HCT116 (cell line): ENCODE measurements at regions not wholly inside any gene's neighbourhood (a gene's known extent, or its start where the extent isn't known, plus 50 kb on each side); places are given as distances from the start of the nearest gene placed in this dataset.

Source experiments
- ATAC-seq: fragments of 200-7000 bp; cut with Tn5 transposase; 2 replicates; pipeline ENCODE4 v1.9.1; 2020; ENCODE audit warnings: mild to moderate bottlenecking, moderate library complexity
- BruUV-seq: library from RNA; stranded (reverse); fragments of 400-500 nt; replicated peaks from 2 replicates; lab custom pipeline; 2021; lab: Mats Ljungman, UMichigan
- CTCF ChIA-PET: fragments of 300-600 bp; sonication (Branson Sonifier 250); formaldehyde crosslinking; loops from one replicate; lab custom pipeline; 2021; ENCODE audit warnings: antibody characterized with exemption; lab: Charles Lee
- POLR2A ChIA-PET: fragments of 300-600, 350-600 bp; sonication (Branson Sonifier 250); formaldehyde crosslinking; loops from one replicate; lab custom pipeline; 2021; ENCODE audit warnings: antibody characterized with exemption; lab: Charles Lee
- RAD21 ChIA-PET, 2 experiments: fragments of 300-600 bp; sonication (Branson Sonifier 250); formaldehyde crosslinking; loops; one replicate each; lab custom pipeline; 2023; ENCODE audit warnings: low total read pairs in 2 of 2; ENCODE audit not compliant: uncharacterized antibody in 2 of 2, unreplicated experiment in 2 of 2, low non-redundant PET in 1 of 2; lab: Charles Lee
- DNase-seq: peaks from one replicate; pipeline ENCODE4 v3.0.0-alpha.2; 2010; ENCODE audit warnings: low read depth, low spot score
- H2AFZ ChIP-seq: fragments of 200-600 bp; shearing (Covaris generic), sonication (generic); 2 replicates; pipeline ENCODE4 v1.6.1; 2017; ENCODE audit warnings: low read depth, mixed run types, mixed read lengths, antibody characterized with exemption, low read length; ENCODE audit not compliant: poor library complexity, severe bottlenecking
- H3K27ac ChIP-seq: 2 replicates; pipeline ENCODE4 v1.5.1; 2012; ENCODE audit warnings: low read depth, low read length
- H3K27me3 ChIP-seq: fragments of 200-600 bp; sonication (generic); 2 replicates; pipeline ENCODE4 v1.6.1; 2016; ENCODE audit warnings: mixed run types, low read length, mixed read lengths; ENCODE audit not compliant: insufficient read depth
- H3K36me3 ChIP-seq, 2 experiments: fragments of 200-500 bp in 1 of 2; fragments of 200-600 bp in 1 of 2; sonication (Bioruptor generic) in 1 of 2; sonication (generic) in 1 of 2; 2 replicates each; pipeline versions ENCODE4 v1.5.1 to v1.6.1; 2014 to 2016; ENCODE audit warnings: low read length in 2 of 2, inconsistent platforms in 1 of 2, mixed read lengths in 1 of 2, mixed run types in 1 of 2; ENCODE audit not compliant: insufficient read depth in 2 of 2, control insufficient read depth in 1 of 2
- H3K4me1 ChIP-seq, 2 experiments: fragments of 200-600 bp in 1 of 2; sonication (generic) in 1 of 2; 2 replicates each; pipeline versions ENCODE4 v1.5.1 to v1.6.1; 2012 to 2017; ENCODE audit warnings: low read length in 2 of 2, inconsistent platforms in 1 of 2, mild to moderate bottlenecking in 1 of 2, mixed read lengths in 1 of 2, mixed run types in 1 of 2, moderate library complexity in 1 of 2; ENCODE audit not compliant: insufficient read depth in 2 of 2, control insufficient read depth in 1 of 2
- H3K4me2 ChIP-seq: fragments of 200-600 bp; sonication (generic); 2 replicates; pipeline ENCODE4 v1.6.1; 2017; ENCODE audit warnings: mixed run types, low read length, mixed read lengths
- H3K4me3 ChIP-seq, 2 experiments: fragments of 200-600 bp in 1 of 2; sonication (generic) in 1 of 2; replicated peaks in 1 of 2; 2 replicates each; pipeline ENCODE4 v1.5.1; 2011 to 2016; ENCODE audit warnings: low read length in 2 of 2, control low read depth in 1 of 2, low read depth in 1 of 2, mild to moderate bottlenecking in 1 of 2, mixed read lengths in 1 of 2, mixed run types in 1 of 2
- H3K79me2 ChIP-seq: fragments of 200-600 bp; sonication (generic); 2 replicates; pipeline ENCODE4 v1.6.1; 2017; ENCODE audit warnings: mild to moderate bottlenecking, mixed run types, low read length, moderate library complexity, mixed read lengths; ENCODE audit not compliant: insufficient read depth
- H3K9ac ChIP-seq: fragments of 200-600 bp; sonication (generic); 2 replicates; pipeline ENCODE4 v1.6.1; 2016; ENCODE audit warnings: low read length, mixed read lengths
- H3K9me2 ChIP-seq: fragments of 200-600 bp; sonication (generic), shearing (Covaris generic); 2 replicates; pipeline ENCODE4 v1.6.1; 2017; ENCODE audit warnings: mixed run types, mild to moderate bottlenecking, moderate library complexity; ENCODE audit not compliant: insufficient read depth
- H3K9me3 ChIP-seq, 2 experiments: fragments of 200-500 bp in 1 of 2; fragments of 200-600 bp in 1 of 2; sonication (Bioruptor generic) in 1 of 2; sonication (generic) in 1 of 2; 2 replicates each; pipeline ENCODE4 v1.6.1; 2014 to 2017; ENCODE audit warnings: low read length in 2 of 2, mixed read lengths in 2 of 2, inconsistent platforms in 1 of 2, low read depth in 1 of 2, mild to moderate bottlenecking in 1 of 2, mixed run types in 1 of 2, moderate library complexity in 1 of 2; ENCODE audit not compliant: control insufficient read depth in 1 of 2, insufficient read depth in 1 of 2
- H4K20me1 ChIP-seq: fragments of 200-600 bp; sonication (generic), shearing (Covaris generic); 2 replicates; pipeline ENCODE4 v1.6.1; 2017; ENCODE audit warnings: mixed run types, mild to moderate bottlenecking, moderate library complexity; ENCODE audit not compliant: insufficient read depth
- ATF3 ChIP-seq: IDR thresholded peaks from 2 replicates; pipeline ENCODE4 v1.6.1; 2012
- CBX3 ChIP-seq: IDR thresholded peaks from 2 replicates; pipeline ENCODE4 v1.6.1; 2012; ENCODE audit warnings: low read depth
- CEBPB ChIP-seq: IDR thresholded peaks from 2 replicates; pipeline ENCODE4 v1.6.1; 2012; ENCODE audit warnings: low read depth
- EGR1 ChIP-seq: IDR thresholded peaks from 2 replicates; pipeline ENCODE4 v1.6.1; 2012; ENCODE audit warnings: low read depth
- ELF1 ChIP-seq: IDR thresholded peaks from 2 replicates; pipeline ENCODE4 v1.6.1; 2012; ENCODE audit warnings: low read depth, borderline replicate concordance
- EZH2 ChIP-seq: fragments of 200-600 bp; sonication (generic); IDR thresholded peaks from 2 replicates; pipeline ENCODE4 v1.6.1; 2017; ENCODE audit warnings: antibody characterized with exemption, mixed run types
- JUND ChIP-seq: IDR thresholded peaks from 2 replicates; pipeline ENCODE4 v1.6.1; 2012
- MAX ChIP-seq: IDR thresholded peaks from 2 replicates; pipeline ENCODE4 v1.6.1; 2012
- POLR2AphosphoS5 ChIP-seq: IDR thresholded peaks from 2 replicates; pipeline ENCODE4 v1.6.1; 2011; ENCODE audit warnings: mild to moderate bottlenecking, low read depth, low read length, moderate library complexity
- RAD21 ChIP-seq: IDR thresholded peaks from 2 replicates; pipeline ENCODE4 v1.6.1; 2012; ENCODE audit warnings: low read depth, mild to moderate bottlenecking
- SIN3A ChIP-seq: IDR thresholded peaks from 2 replicates; pipeline ENCODE4 v1.6.1; 2012; ENCODE audit warnings: low read depth
- SRF ChIP-seq: IDR thresholded peaks from 2 replicates; pipeline ENCODE4 v1.6.1; 2012; ENCODE audit warnings: low read depth
- TCF7L2 ChIP-seq: IDR thresholded peaks from 2 replicates; pipeline ENCODE4 v1.7.0; 2011; ENCODE audit warnings: borderline replicate concordance, inconsistent platforms; ENCODE audit not compliant: insufficient read depth, insufficient read length; ENCODE audit errors: extremely low read depth
- YY1 ChIP-seq: IDR thresholded peaks from 2 replicates; pipeline ENCODE4 v1.6.1; 2011; ENCODE audit warnings: low read length, low read depth, moderate library complexity, mild to moderate bottlenecking; ENCODE audit not compliant: insufficient replicate concordance; ENCODE audit errors: extremely low read depth
- ZBTB33 ChIP-seq: IDR thresholded peaks from 2 replicates; pipeline ENCODE4 v1.6.1; 2011; ENCODE audit warnings: mild to moderate bottlenecking, low read length, moderate library complexity; ENCODE audit not compliant: insufficient replicate concordance; ENCODE audit errors: extremely low read depth
- ZFX ChIP-seq: fragments of 450-650 bp; IDR thresholded peaks from 2 replicates; pipeline ENCODE4 v1.6.1; 2017
- ZNF274 ChIP-seq: fragments of 200-500 bp; sonication (Bioruptor generic); IDR thresholded peaks from 2 replicates; pipeline ENCODE4 v1.6.1; 2014; ENCODE audit warnings: mild to moderate bottlenecking, low read depth, low read length, inconsistent platforms
- intact Hi-C: fragments of 100-400 bp; cut with micrococcal nuclease; formaldehyde crosslinking; loops from 2 replicates; pipeline ENCODE4 v1.10.0; 2022

- TF ChIP-seq JUND: no peak
- TF ChIP-seq ZFX: no peak
- TF ChIP-seq RAD21: no peak
- no peak for TF ChIP-seq POLR2AphosphoS5
- no peak for TF ChIP-seq ATF3
- no peak for TF ChIP-seq CBX3
- TF ChIP-seq ZBTB33: no peak
- TF ChIP-seq, all 23 proteins: peak for 0
Measured at GRCh38 chr5:167614294-167615021, 677.0 kb upstream of the WWC1 start (continued).

- H2AFZ ChIP-seq: no peak overlapping the region
- H3K4me1 ChIP-seq: no peaks in the 10 kb centered on the region
- no peaks in the 10 kb centered on the region for H3K36me3 ChIP-seq
- BruUV-seq: no TSS peak
- no peak overlapping the region for H3K27ac ChIP-seq
- ChIA-PET POLR2A (no interaction called here), CTCF (no interaction called here), RAD21 (no interaction called here)
- H3K79me2 ChIP-seq: no peaks in the 10 kb centered on the region
- no peaks in the 10 kb centered on the region for H3K9me2 ChIP-seq
- no peak for DNase-seq
- no peak overlapping the region for H3K4me2 ChIP-seq
- H3K9ac ChIP-seq: no peak overlapping the region
- H3K4me3 ChIP-seq: no peak overlapping the region
- peaks cover 43% of the 10 kb centered on the region; the same call in 1 of the 2 replicates for H3K27me3 ChIP-seq
- intact Hi-C loops: no loop called here
- ATAC-seq: no peak
- no peaks in the 10 kb centered on the region for H4K20me1 ChIP-seq
- no peaks in the 10 kb centered on the region for H3K9me3 ChIP-seq
- no peak for TF ChIP-seq POLR2AphosphoS5
- TF ChIP-seq TCF7L2: no peak
- TF ChIP-seq YY1: no peak
- TF ChIP-seq ZBTB33: no peak
- no peak for TF ChIP-seq ELF1
- TF ChIP-seq EZH2: no peak
- TF ChIP-seq ZFX: no peak
- no peak for TF ChIP-seq EGR1
- TF ChIP-seq SRF: no peak
- no peak for TF ChIP-seq MAX
- TF ChIP-seq CEBPB: no peak
- TF ChIP-seq ZNF274: no peak
- no peak for TF ChIP-seq JUND
- TF ChIP-seq SIN3A: no peak
Measured at GRCh38 chr5:167616043-167616890, 675.2 kb upstream of the WWC1 start.
